T-helper 22 cell (primary cell): ENCODE measurements at regions not wholly inside any gene's neighbourhood (a gene's known extent, or its start where the extent isn't known, plus 50 kb on each side); places are given as distances from the start of the nearest gene placed in this dataset.
"Not testable (repeated sequence)": the region's sequence is repeated elsewhere in the genome, so short reads cannot be mapped to it uniquely, and the experiment has no call there.

Experiments
- DNase-seq: peaks from one replicate; pipeline ENCODE4 v3.0.0-alpha.2; 2020; ENCODE audit warnings: low read depth

GRCh38 chrX:136975684-136976470 lies 57.9 kb downstream of the GPR101 start:
- no peak for DNase-seq

GRCh38 chrX:136967966-136968365 lies 65.8 kb downstream of the GPR101 start:
- no peak for DNase-seq

- no peak for DNase-seq
These were observed 69.8 kb downstream of the GPR101 start for GRCh38 chrX:136963973-136964372.

- no peak for DNase-seq
These were observed 72.1 kb downstream of the GPR101 start for GRCh38 chrX:136961594-136962135.

- DNase-seq: no peak
These were observed 74.4 kb upstream of the RBMX start for GRCh38 chrX:136954930-136955329.

- DNase-seq: peak; percentile 9
These were observed 73.6 kb upstream of the RBMX start for GRCh38 chrX:136953867-136954787.

GRCh38 chrX:136950211-136950610 lies 69.7 kb upstream of the RBMX start:
- no peak for DNase-seq

GRCh38 chrX:136941396-136942337 lies 61.1 kb upstream of the RBMX start:
- no peak for DNase-seq

- no peak for DNase-seq
These were observed 55.6 kb upstream of the RBMX start for GRCh38 chrX:136936183-136936549.

GRCh38 chrX:136935533-136936182 lies 55.1 kb upstream of the RBMX start:
- DNase-seq: not testable (repeated sequence)

GRCh38 chrX:136934652-136935051 lies 54.1 kb upstream of the RBMX start:
- not testable (repeated sequence) for DNase-seq

GRCh38 chrX:136933611-136934145 lies 53.2 kb upstream of the RBMX start:
- no peak for DNase-seq

GRCh38 chrX:136931661-136932060 lies 51.1 kb upstream of the RBMX start:
- DNase-seq: no peak
